HepG2 (cell line): ENCODE measurements at regions not wholly inside any gene's neighbourhood (a gene's known extent, or its start where the extent isn't known, plus 50 kb on each side); places are given as distances from the start of the nearest gene placed in this dataset.

Experiments
- ATAC-seq: fragments of 200-7000 bp; cut with Tn5 transposase; 3 replicates; pipeline ENCODE4 v1.9.1; 2020; ENCODE audit warnings: mild to moderate bottlenecking, moderate library complexity
- BruUV-seq: library from RNA; stranded (reverse); fragments of 400-500 nt; replicated peaks from 2 replicates; lab custom pipeline; 2021; lab: Mats Ljungman, UMichigan
- CTCF ChIA-PET: fragments of 300-600 bp; formaldehyde crosslinking; extraction: SDS; loops from one replicate; lab custom pipeline; 2021; ENCODE audit warnings: low total read pairs, inconsistent platforms, low intra/inter-chr PET ratio; lab: Yijun Ruan, JAX
- POLR2A ChIA-PET: fragments of 350-600 bp; sonication (Branson Sonifier 250); formaldehyde crosslinking; loops from one replicate; lab custom pipeline; 2020; ENCODE audit warnings: antibody characterized with exemption, inconsistent platforms; lab: Yijun Ruan, JAX
- DNase-seq: peaks from one replicate; pipeline ENCODE4 v3.0.0-alpha.2; 2015; ENCODE audit warnings: low spot score
- FAIRE-seq: peaks from 3 replicates; lab custom pipeline; 2011; peaks lifted over from hg19 to GRCh38; lab: Jason Lieb, UNC
- H2AFZ ChIP-seq: one replicate; pipeline ENCODE4 v1.6.1; 2011; ENCODE audit warnings: low read length, inconsistent platforms
- H3K27ac ChIP-seq: fragments of 300-600 bp; 3 replicates; pipeline ENCODE4 v1.8.0; 2011; ENCODE audit warnings: mixed run types, mild to moderate bottlenecking, mixed read lengths, low read length, inconsistent platforms; ENCODE audit not compliant: insufficient read depth; ENCODE audit errors: extremely low read length
- H3K27me3 ChIP-seq, 2 experiments: fragments of 200-600 bp in 1 of 2; 2 replicates in 1 of 2; 3 replicates in 1 of 2; pipeline versions ENCODE4 v1.6.0 to v1.8.0; 2011; ENCODE audit warnings: low read length in 2 of 2, mild to moderate bottlenecking in 2 of 2, moderate library complexity in 2 of 2, inconsistent platforms in 1 of 2; ENCODE audit not compliant: insufficient read depth in 2 of 2, control insufficient read depth in 1 of 2
- H3K36me3 ChIP-seq, 2 experiments: fragments of 200-600 bp in 1 of 2; replicated peaks in 1 of 2; 2 replicates in 1 of 2; 3 replicates in 1 of 2; pipeline versions ENCODE4 v1.5.1 to v1.8.0; 2011; ENCODE audit warnings: low read length in 2 of 2, inconsistent platforms in 1 of 2; ENCODE audit not compliant: insufficient read depth in 2 of 2, control insufficient read depth in 1 of 2
- H3K4me1 ChIP-seq: 2 replicates; pipeline ENCODE4 v1.5.1; 2012; ENCODE audit warnings: low read length, inconsistent platforms; ENCODE audit not compliant: insufficient read depth
- H3K4me2 ChIP-seq: 2 replicates; pipeline ENCODE4 v1.6.0; 2011; ENCODE audit warnings: low read depth, low read length, inconsistent platforms
- H3K4me3 ChIP-seq, 3 experiments: fragments of 200-600 bp in 1 of 3; sonication (generic), shearing (Covaris generic) in 1 of 3; replicated peaks in 1 of 3; 2 replicates each; pipeline ENCODE4 v1.5.1; 2011 to 2016; ENCODE audit warnings: low read length in 3 of 3, inconsistent platforms in 2 of 3, low read depth in 2 of 3, mild to moderate bottlenecking in 2 of 3, control low read depth in 1 of 3, mixed read lengths in 1 of 3; ENCODE audit not compliant: insufficient read depth in 1 of 3
- H3K79me2 ChIP-seq: one replicate; pipeline ENCODE4 v1.6.1; 2011; ENCODE audit warnings: low read length, inconsistent platforms; ENCODE audit not compliant: insufficient read depth
- H3K9ac ChIP-seq: 2 replicates; pipeline ENCODE4 v1.6.0; 2011; ENCODE audit warnings: mild to moderate bottlenecking, low read depth, low read length, inconsistent platforms; ENCODE audit not compliant: insufficient read depth
- H3K9me3 ChIP-seq: 2 replicates; pipeline ENCODE4 v1.5.1; 2012; ENCODE audit warnings: mild to moderate bottlenecking, low read length
- H4K20me1 ChIP-seq: 2 replicates; pipeline ENCODE4 v1.6.0; 2011; ENCODE audit warnings: inconsistent platforms, mild to moderate bottlenecking, low read length, moderate library complexity; ENCODE audit not compliant: insufficient read depth
- BHLHE40 ChIP-seq: IDR thresholded peaks from 2 replicates; pipeline ENCODE4 v1.6.1; 2011; ENCODE audit warnings: low read length, improper control_type of control experiment
- E2F1 ChIP-seq: sonication (generic); formaldehyde crosslinking; IDR thresholded peaks from 2 replicates; pipeline ENCODE4 v1.5.0; 2020; ENCODE audit warnings: missing genetic modification reagents
- HES4 ChIP-seq: sonication (generic); formaldehyde crosslinking; IDR thresholded peaks from 2 replicates; pipeline ENCODE4 v1.9.0; 2021; ENCODE audit warnings: mild to moderate bottlenecking, missing genetic modification reagents, borderline replicate concordance
- HNRNPUL1 ChIP-seq: fragments of 200-400 bp; formaldehyde crosslinking; IDR thresholded peaks from 2 replicates; pipeline ENCODE4 v1.6.1; 2017; ENCODE audit warnings: low read depth, mild to moderate bottlenecking, low read length, moderate library complexity
- IKZF1 ChIP-seq: fragments of 450-650 bp; IDR thresholded peaks from 2 replicates; pipeline ENCODE4 v1.7.1; 2016
- IRF2 ChIP-seq: IDR thresholded peaks from 2 replicates; pipeline ENCODE4 v1.6.1; 2018; ENCODE audit warnings: missing genetic modification reagents, missing compliant biosample characterization
- JUNB ChIP-seq: sonication (generic); formaldehyde crosslinking; IDR thresholded peaks from 2 replicates; pipeline ENCODE4 v1.8.0; 2022; ENCODE audit warnings: missing genetic modification reagents, mild to moderate bottlenecking, borderline replicate concordance
- KDM2A ChIP-seq: sonication (generic); formaldehyde crosslinking; IDR thresholded peaks from 2 replicates; pipeline ENCODE4 v1.4.0; 2020; ENCODE audit warnings: low read depth, missing genetic modification reagents, borderline replicate concordance
- NCOA1 ChIP-seq: sonication (generic); formaldehyde crosslinking; IDR thresholded peaks from 2 replicates; pipeline ENCODE4 v1.9.0; 2021; ENCODE audit warnings: missing genetic modification reagents
- SIN3A ChIP-seq: IDR thresholded peaks from 2 replicates; pipeline ENCODE4 v1.6.1; 2011; ENCODE audit warnings: low read depth, mild to moderate bottlenecking, control low read depth, low read length, borderline replicate concordance
- ZBTB7A ChIP-seq: sonication (generic); formaldehyde crosslinking; IDR thresholded peaks from 2 replicates; pipeline ENCODE4 v1.8.0; 2022; ENCODE audit warnings: mild to moderate bottlenecking, missing genetic modification reagents
- ZNF570 ChIP-seq: sonication (generic); formaldehyde crosslinking; IDR thresholded peaks from 2 replicates; pipeline ENCODE4 v1.4.0; 2020; ENCODE audit warnings: mild to moderate bottlenecking, missing genetic modification reagents, borderline replicate concordance
- ZNF598 ChIP-seq: sonication (generic); formaldehyde crosslinking; IDR thresholded peaks from 2 replicates; pipeline ENCODE4 v1.5.1; 2020; ENCODE audit warnings: mild to moderate bottlenecking, missing genetic modification reagents, borderline replicate concordance
- ZSCAN25 ChIP-seq: sonication (generic); formaldehyde crosslinking; IDR thresholded peaks from 2 replicates; pipeline ENCODE4 v1.8.0; 2022; ENCODE audit warnings: mild to moderate bottlenecking, missing genetic modification reagents
- WGBS: methylation state at CpG from one replicate; pipeline ENCODE4 v1.1.6; 2017; ENCODE audit warnings: low lambda C conversion rate; 5-methylcytosine and 5-hydroxymethylcytosine counted together
- in situ Hi-C: cut with HindIII; loops from 2 replicates; pipeline ENCODE4 v1.10.0; 2017; ENCODE audit warnings: low pct_unique_long_range_greater_than_20kb; ENCODE audit not compliant: extremely low pct_ligation_motif_present
- intact Hi-C: fragments of 100-400 bp; cut with micrococcal nuclease; formaldehyde crosslinking; loops from one replicate; pipeline ENCODE4 v1.10.0; 2022; ENCODE audit not compliant: unreplicated experiment
- TF ChIP-seq, protein P1 (sequence below): sonication (generic); formaldehyde crosslinking; IDR thresholded peaks from 2 replicates; pipeline ENCODE4 v1.4.0; 2020; ENCODE audit warnings: missing genetic modification reagents
- TF ChIP-seq, protein P2 (sequence below): sonication (generic); formaldehyde crosslinking; IDR thresholded peaks from one replicate; pipeline ENCODE4 v1.5.1; 2020; ENCODE audit warnings: mild to moderate bottlenecking, missing genetic modification reagents; ENCODE audit errors: not compliant biosample characterization

DNA sequence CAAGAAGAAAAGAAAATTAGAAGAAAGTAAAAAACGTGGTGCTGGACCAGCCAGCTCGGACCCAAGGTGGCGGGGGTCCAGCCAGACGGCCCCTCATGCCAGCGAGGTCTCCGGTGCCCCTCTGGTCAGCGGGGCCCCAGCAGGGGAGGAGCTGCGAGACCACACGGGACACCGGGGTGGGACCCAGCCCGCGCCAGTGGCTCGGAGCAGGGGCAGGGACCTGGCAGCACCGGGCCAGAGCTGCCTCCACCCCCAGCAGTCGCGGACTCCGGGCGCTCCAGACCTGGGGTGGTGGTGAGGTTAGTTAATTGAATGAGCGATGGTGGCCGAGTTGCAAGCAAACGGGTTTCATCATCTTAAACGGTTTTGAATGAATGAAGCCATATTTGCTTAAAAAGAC, 289.9 kb upstream of the MC4R start:
- H3K79me2 ChIP-seq: no peaks in the 10 kb centered on the region
- no peak overlapping the region for H2AFZ ChIP-seq
- FAIRE-seq (no peak), ATAC-seq (no peak), DNase-seq (no peak)
- no TSS peak for BruUV-seq
- intact Hi-C loops: no loop called here
- no peak overlapping the region for H3K9ac ChIP-seq
- no peaks in the 10 kb centered on the region for H4K20me1 ChIP-seq
- no peak overlapping the region for H3K4me2 ChIP-seq
- in situ Hi-C loops: no loop called here
- H3K36me3 ChIP-seq: no peaks in the 10 kb centered on the region
- H3K27me3 ChIP-seq: no peaks in the 10 kb centered on the region
- ChIA-PET CTCF (no interaction called here), POLR2A (no interaction called here)
- WGBS: 57% methylated on average over 15 of the region's 22 CpGs
- H3K4me3 ChIP-seq: no peak overlapping the region
- H3K27ac ChIP-seq: no peak overlapping the region
- no peaks in the 10 kb centered on the region for H3K4me1 ChIP-seq
- no peaks in the 10 kb centered on the region for H3K9me3 ChIP-seq
- no peak for TF ChIP-seq KDM2A (CRISPR knock-in tag)
- no peak for TF ChIP-seq SIN3A
- TF ChIP-seq ZSCAN25 (CRISPR knock-in tag): no peak
- TF ChIP-seq JUNB (CRISPR knock-in tag): no peak
- no peak for TF ChIP-seq ZBTB7A (CRISPR knock-in tag)
- no peak for TF ChIP-seq BHLHE40
- no peak for TF ChIP-seq IKZF1
- TF ChIP-seq ZNF570 (CRISPR knock-in tag): no peak
- TF ChIP-seq, protein P1, sequence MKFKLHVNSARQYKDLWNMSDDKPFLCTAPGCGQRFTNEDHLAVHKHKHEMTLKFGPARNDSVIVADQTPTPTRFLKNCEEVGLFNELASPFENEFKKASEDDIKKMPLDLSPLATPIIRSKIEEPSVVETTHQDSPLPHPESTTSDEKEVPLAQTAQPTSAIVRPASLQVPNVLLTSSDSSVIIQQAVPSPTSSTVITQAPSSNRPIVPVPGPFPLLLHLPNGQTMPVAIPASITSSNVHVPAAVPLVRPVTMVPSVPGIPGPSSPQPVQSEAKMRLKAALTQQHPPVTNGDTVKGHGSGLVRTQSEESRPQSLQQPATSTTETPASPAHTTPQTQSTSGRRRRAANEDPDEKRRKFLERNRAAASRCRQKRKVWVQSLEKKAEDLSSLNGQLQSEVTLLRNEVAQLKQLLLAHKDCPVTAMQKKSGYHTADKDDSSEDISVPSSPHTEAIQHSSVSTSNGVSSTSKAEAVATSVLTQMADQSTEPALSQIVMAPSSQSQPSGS (CRISPR knock-in tag): no peak
- no peak for TF ChIP-seq NCOA1 (CRISPR knock-in tag)
- no peak for TF ChIP-seq HES4 (CRISPR knock-in tag)
- TF ChIP-seq IRF2 (CRISPR knock-in tag): no peak
- TF ChIP-seq, protein P2, sequence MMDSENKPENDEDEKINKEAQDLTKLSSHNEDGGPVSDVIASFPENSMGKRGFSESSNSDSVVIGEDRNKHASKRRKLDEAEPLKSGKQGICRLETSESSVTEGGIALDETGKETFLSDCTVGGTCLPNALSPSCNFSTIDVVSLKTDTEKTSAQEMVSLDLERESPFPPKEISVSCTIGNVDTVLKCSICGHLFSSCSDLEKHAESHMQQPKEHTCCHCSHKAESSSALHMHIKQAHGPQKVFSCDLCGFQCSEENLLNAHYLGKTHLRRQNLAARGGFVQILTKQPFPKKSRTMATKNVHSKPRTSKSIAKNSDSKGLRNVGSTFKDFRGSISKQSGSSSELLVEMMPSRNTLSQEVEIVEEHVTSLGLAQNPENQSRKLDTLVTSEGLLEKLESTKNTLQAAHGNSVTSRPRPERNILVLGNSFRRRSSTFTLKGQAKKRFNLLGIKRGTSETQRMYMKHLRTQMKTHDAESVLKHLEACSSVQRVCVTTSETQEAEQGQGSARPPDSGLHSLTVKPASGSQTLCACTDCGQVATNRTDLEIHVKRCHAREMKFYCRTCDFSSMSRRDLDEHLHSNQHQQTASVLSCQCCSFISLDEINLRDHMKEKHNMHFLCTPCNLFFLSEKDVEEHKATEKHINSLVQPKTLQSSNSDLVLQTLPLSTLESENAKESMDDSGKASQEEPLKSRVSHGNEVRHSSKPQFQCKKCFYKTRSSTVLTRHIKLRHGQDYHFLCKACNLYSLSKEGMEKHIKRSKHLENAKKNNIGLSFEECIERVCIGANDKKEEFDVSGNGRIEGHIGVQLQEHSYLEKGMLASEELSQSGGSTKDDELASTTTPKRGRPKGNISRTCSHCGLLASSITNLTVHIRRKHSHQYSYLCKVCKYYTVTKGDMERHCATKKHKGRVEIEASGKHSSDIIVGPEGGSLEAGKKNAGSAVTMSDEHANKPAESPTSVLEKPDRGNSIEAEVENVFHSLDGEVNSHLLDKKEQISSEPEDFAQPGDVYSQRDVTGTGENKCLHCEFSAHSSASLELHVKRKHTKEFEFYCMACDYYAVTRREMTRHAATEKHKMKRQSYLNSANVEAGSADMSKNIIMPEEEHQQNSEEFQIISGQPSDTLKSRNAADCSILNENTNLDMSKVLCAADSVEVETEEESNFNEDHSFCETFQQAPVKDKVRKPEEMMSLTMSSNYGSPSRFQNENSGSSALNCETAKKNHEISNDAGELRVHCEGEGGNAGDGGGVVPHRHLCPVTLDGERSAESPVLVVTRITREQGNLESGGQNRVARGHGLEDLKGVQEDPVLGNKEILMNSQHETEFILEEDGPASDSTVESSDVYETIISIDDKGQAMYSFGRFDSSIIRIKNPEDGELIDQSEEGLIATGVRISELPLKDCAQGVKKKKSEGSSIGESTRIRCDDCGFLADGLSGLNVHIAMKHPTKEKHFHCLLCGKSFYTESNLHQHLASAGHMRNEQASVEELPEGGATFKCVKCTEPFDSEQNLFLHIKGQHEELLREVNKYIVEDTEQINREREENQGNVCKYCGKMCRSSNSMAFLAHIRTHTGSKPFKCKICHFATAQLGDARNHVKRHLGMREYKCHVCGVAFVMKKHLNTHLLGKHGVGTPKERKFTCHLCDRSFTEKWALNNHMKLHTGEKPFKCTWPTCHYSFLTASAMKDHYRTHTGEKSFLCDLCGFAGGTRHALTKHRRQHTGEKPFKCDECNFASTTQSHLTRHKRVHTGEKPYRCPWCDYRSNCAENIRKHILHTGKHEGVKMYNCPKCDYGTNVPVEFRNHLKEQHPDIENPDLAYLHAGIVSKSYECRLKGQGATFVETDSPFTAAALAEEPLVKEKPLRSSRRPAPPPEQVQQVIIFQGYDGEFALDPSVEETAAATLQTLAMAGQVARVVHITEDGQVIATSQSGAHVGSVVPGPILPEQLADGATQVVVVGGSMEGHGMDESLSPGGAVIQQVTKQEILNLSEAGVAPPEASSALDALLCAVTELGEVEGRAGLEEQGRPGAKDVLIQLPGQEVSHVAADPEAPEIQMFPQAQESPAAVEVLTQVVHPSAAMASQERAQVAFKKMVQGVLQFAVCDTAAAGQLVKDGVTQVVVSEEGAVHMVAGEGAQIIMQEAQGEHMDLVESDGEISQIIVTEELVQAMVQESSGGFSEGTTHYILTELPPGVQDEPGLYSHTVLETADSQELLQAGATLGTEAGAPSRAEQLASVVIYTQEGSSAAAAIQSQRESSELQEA (CRISPR knock-in tag): no peak
- no peak for TF ChIP-seq ZNF598
- TF ChIP-seq E2F1 (CRISPR knock-in tag): no peak
- TF ChIP-seq HNRNPUL1: no peak
